CD1c-positive myeloid dendritic cell (primary cell): ENCODE measurements at regions not wholly inside any gene's neighbourhood (a gene's known extent, or its start where the extent isn't known, plus 50 kb on each side); places are given as distances from the start of the nearest gene placed in this dataset.
"Not testable (repeated sequence)": the region's sequence is repeated elsewhere in the genome, so short reads cannot be mapped to it uniquely, and the experiment has no call there.

Experiments
- DNase-seq: peaks from one replicate; pipeline ENCODE4 v3.0.0-alpha.2; 2016; ENCODE audit errors: extremely low spot score

DNA sequence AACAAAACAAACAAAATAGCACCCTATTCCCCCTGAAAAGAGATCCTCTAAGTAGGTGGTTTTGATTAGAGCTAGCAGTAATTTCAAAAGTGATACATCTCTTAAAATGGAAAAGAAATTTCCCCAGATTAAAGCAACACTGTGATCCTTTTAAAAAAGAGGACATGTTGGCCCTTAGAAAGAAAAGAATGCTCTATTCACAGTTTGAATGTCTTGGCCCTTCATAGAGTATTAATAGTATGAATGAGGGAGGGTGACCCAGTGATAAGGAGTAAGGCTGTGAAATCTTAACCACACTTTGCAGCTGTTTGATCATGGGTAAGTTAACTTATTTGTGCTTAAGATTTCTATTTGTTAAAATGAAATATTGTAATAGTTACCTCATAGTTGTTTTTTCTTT is 467.7 kb upstream of the MEF2C start:
- no peak for DNase-seq

- DNase-seq = no peak
Measured at GRCh38 chr5:89349246-89349980, 466.4 kb upstream of the MEF2C start.

DNA sequence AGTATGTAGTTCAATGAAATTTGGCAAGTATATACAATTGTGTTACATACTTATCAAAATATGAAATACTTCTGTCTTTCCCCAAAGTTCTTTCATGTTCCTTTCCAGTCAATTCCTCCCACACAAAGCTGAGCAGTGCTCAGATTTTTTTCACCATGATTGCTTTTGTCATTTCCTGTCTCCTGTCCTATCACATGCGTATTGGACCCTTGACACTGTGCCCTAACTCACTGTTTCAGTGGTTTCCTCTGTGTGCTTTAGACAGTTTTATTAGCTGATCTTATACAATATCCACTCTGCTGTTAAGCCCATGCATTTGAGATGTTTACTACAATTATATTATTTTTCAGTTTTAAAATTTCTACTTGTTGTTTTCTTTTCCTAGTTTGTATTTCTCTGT is 463.6 kb upstream of the MEF2C start:
- DNase-seq = peak; percentile 20

DNA sequence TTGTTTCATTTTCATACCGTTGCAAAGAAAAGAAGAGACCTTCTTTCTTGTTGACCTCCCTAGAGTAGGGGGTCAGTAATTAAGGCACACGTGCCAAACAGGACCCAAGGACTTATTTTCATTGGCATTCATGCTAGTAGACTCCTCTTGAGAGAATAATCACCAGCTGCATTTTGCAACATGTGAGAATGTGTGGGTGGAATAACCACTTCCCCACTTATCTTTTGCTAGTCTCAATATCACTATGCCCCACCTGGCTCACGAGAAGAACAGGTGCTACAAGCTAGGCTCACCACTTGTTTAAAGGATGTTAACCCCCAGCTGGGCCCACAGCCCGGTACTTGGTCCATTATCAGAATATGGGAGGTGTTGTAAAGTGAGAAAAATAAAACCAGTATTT is 460.7 kb upstream of the MEF2C start:
- peak; percentile 70 for DNase-seq

GRCh38 chr5:89342106-89342876 is 459.3 kb upstream of the MEF2C start:
- no peak for DNase-seq

DNA sequence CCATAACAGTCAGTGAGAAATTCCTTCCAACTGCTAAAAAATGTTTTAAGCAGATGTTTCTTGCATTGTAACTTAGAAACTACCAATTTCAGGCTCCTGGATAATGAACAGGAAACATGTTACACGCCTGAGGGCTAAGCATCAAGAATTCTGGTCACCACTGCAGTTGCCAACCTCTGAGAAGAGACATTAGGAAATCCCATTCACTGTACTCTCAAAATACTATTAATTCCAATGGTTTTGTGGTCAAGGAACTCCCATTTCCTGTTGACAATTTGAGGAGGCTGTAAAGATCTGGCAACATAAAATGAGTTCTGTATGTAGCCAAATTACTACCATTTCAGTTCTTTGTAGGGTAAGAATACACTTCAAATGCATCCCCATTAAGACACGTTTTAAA is 456.0 kb upstream of the MEF2C start:
- DNase-seq = no peak

DNA sequence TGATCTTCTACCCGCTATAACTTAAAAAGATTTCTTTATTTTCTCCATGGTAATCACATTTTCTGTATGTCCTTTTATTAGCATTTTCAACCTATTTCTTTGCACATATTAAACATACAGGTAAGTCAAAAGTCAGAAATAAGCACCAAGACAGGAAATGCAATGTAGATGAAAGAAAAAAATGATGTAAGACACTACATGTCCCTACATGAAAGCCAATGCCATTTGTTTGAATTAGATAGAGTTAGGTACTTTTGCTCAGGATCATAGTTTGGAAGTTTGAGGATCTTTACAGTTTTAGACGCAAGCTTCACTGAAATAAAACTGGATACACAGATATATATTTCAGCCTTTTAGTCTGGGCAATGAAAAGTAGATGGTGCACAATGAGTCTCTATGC is 453.1 kb upstream of the MEF2C start:
- DNase-seq = no peak

DNA sequence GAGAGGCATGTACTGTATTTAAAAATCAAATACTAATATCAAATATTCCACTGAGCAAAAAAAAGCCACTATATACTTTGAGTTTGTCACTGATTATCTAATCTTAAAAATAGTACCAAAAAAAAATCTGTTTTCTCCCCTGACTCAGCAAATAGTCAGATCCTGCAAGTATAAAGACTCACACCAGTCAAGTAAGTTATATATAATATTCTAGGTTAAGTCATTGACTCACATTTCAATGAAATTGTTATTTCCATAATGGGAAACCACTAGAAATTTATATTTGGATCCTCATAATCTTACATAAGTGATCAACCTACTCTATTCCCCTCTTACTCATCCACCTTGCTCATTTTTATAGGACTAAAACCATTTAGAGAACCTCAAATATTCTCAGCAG is 447.2 kb upstream of the MEF2C start:
- DNase-seq = no peak

DNA sequence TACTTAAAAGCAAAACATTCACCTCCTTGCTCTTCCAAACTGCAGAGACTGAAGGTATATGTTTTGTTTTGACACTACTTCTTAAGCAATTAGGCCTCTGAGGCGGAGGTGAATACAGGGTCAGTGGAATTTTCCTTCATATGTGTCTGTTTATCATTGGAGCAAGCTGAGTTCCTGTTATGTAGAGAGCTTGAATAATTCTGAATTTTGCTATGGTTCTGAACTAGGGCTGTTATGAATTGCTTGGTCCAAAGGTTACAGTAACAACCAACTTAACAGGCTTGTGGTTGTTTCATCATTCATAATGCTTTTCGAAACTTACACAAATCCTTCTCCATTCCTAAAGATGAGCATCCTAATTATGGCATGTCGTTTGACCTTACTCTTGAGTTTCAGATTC is 444.6 kb upstream of the MEF2C start:
- no peak for DNase-seq

DNA sequence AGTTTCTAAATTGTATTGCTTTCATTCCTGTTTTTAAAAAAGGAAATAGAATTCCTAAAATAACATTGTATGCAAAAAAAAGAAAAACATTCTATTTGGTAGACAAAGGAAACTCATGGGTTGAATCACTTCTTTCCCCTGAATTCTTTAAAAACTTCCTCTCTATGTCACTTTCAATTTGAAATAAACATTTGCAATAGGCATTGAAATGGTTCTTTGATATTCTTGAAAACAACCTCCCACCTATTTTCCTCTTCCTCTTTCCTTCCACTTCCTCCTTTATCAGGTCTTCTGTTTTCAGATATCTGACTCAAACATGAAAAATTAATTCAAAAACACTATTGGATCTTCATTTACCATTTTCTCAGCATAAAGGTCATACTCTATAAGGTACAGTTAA is 442.0 kb upstream of the MEF2C start:
- DNase-seq = peak; percentile 83

DNA sequence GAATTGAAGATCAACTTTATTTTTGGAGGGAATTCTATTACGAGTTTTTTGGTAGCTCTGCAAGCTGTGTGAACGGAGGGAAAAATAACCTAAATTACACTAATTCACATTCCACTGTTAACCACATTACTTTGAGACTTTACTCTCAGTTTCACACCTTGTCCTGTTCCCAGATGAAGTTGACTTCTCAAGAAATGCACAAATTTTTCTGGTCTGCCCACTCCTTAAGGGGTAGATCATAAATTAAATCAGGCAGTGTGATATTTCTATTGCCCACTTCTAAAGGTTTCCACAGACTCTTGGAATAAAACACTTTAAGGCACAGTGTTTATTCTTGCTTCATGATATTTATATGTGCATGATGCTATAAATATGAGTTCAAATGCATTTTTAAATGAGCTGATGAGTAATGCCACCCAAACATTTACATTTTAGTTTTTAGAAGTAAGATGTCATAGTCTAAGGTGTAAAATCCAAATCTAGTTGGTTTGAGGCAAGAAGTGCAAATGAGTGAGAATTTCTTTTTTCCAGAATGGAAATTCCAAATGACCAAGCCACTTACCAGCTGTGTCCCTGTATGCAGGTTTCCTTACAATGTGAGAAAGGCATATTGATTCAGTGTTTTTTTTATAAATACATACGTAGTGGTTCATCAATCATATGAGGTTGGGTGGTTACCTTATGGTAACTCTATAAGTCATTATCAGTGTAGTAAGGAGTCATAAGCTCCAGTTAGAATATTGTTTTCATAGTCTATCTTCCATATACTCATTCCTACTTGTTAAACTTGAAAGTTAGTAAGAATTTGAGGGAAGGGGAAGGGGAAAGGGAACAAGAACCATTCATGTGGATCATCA is 437.7 kb upstream of the MEF2C start:
- no peak for DNase-seq

DNA sequence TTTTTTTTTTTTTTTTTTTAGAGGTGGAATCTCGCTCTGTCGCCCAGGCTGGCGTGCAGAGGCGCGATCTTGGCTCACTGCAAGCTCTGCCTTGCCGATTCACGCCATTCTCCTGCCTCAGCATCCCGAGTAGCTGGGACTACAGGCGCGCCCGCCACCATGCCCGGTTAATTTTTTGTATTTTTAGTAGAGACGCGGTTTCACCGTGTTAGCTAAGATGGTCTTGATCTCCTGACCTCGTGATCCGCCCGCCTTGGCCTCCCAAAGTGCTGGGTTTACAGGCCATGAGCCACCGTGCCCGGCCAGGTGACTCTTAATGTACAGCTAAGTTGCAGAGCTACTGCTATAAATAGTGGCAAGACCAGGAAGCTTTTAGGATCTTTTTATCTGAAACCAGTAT is 434.9 kb upstream of the MEF2C start:
- not testable (repeated sequence) for DNase-seq

GRCh38 chr5:89315286-89316100 is 432.5 kb upstream of the MEF2C start:
- DNase-seq = no peak

GRCh38 chr5:89313804-89314588 is 431.0 kb upstream of the MEF2C start:
- DNase-seq = peak; percentile 44

DNA sequence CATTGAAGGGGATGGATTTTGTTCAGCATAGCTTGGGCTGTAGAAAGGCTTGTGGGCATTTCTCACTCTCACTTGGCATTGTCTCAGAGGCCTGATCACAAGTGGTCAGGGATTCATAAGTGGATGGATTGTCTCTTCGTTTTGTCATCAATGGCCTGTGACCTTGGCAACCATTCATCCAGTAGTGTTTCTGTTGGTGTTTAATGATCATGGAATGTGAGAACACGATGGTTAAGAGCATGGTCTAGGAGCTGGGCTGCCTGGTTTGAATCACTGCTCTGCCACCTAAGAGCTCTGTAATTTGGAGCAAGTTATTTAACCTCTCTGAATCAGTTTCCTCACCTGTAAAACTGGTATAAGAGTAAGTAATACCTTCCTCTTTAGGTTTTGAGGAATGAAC is 430.1 kb upstream of the MEF2C start:
- DNase-seq = no peak

GRCh38 chr5:89309268-89309667 is 426.3 kb upstream of the MEF2C start:
- DNase-seq = no peak

- no peak for DNase-seq
Measured at GRCh38 chr5:89308606-89309040, 425.6 kb upstream of the MEF2C start.

- DNase-seq = no peak
Measured at GRCh38 chr5:89307972-89308371, 425.0 kb upstream of the MEF2C start.

GRCh38 chr5:89307141-89307540 is 424.2 kb upstream of the MEF2C start:
- not testable (repeated sequence) for DNase-seq

- peak; percentile 81 for DNase-seq
Measured at GRCh38 chr5:89303033-89303480, 420.1 kb upstream of the MEF2C start.
